ENCODE measurements at regions not wholly inside any gene's neighbourhood (a gene's known extent, or its start where the extent isn't known, plus 50 kb on each side); places are given as distances from the start of the nearest gene placed in this dataset.

DNA sequence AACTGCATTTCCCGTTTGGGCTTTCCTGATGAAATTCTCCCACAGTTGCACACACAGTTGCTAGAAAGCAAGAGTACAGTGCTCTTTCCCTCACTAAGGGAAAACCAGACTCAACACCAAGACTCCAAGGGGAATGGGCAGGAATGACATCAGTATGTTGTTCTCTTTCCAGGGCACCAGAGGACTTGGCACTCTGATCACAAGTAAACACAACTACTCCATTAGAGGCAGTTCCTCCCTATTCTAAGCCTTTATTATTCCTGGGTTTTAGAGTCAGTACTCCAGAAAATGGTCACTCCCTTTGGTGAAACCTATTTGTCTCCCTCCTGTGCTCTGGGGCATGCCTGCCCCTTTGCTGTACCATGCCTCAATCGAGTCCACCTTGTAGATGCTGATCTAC lies 52.3 kb upstream of the VGLL4 start:
- Histone ChIP-seq H3K27ac (no peak overlapping the region), H3K36me3 (peaks cover 0 to 74% (median 6%) of the 10 kb centered on the region in 3 donors), H3K27me3 (no peaks in the 10 kb centered on the region), H3K4me1 (peaks cover 0 to 18% (median 0%) of the 10 kb centered on the region in 3 donors), H3K4me3 (no peak overlapping the region), H3K9me3 (no peaks in the 10 kb centered on the region)
- 79 to 88% methylated on average over 2 of the region's 2 CpGs for WGBS, 2 donors
- no peak for DNase-seq
- intact Hi-C loops (cut with DNase I): no loop called here
- TF ChIP-seq CTCF (IDR thresholded peaks at IDR 0.05) (no peak), POLR2A (IDR thresholded peaks at IDR 0.05) (no peak)
